ENCODE measurements at regions not wholly inside any gene's neighbourhood (a gene's known extent, or its start where the extent isn't known, plus 50 kb on each side); places are given as distances from the start of the nearest gene placed in this dataset.

- DNase-seq (ENCODE audit: extremely low read depth in 1 of 2, low read depth in 1 of 2) = no peak
Observed at GRCh38 chr10:44845361-44846175, 65.6 kb upstream of the TMEM72 start.

GRCh38 chr10:44847110-44847509, 64.0 kb upstream of the TMEM72 start:
- DNase-seq (ENCODE audit: extremely low read depth in 1 of 2, low read depth in 1 of 2) = no peak

GRCh38 chr10:44848211-44848610, 62.9 kb upstream of the TMEM72 start:
- no peak for DNase-seq (ENCODE audit: extremely low read depth in 1 of 2, low read depth in 1 of 2)

GRCh38 chr10:44849936-44850335, 61.2 kb upstream of the TMEM72 start:
- no peak for DNase-seq (ENCODE audit: extremely low read depth in 1 of 2, low read depth in 1 of 2)

- no peak for DNase-seq (ENCODE audit: extremely low read depth in 1 of 2, low read depth in 1 of 2)
Observed at GRCh38 chr10:44850356-44850934, 60.7 kb upstream of the TMEM72 start.

GRCh38 chr10:44851413-44851812, 59.7 kb upstream of the TMEM72 start:
- DNase-seq (ENCODE audit: extremely low read depth in 1 of 2, low read depth in 1 of 2) = no peak

- no peak for DNase-seq (ENCODE audit: extremely low read depth in 1 of 2, low read depth in 1 of 2)
Observed at GRCh38 chr10:44851881-44852280, 59.3 kb upstream of the TMEM72 start.

- DNase-seq (ENCODE audit: extremely low read depth in 1 of 2, low read depth in 1 of 2) = no peak
Observed at GRCh38 chr10:44853148-44853734, 57.9 kb upstream of the TMEM72 start.

- no peak for DNase-seq (ENCODE audit: extremely low read depth in 1 of 2, low read depth in 1 of 2)
Observed at GRCh38 chr10:44853796-44854195, 57.3 kb upstream of the TMEM72 start.

- DNase-seq (ENCODE audit: extremely low read depth in 1 of 2, low read depth in 1 of 2) = no peak
Observed at GRCh38 chr10:44854693-44855350, 56.3 kb upstream of the TMEM72 start.

GRCh38 chr10:44856696-44857095, 54.4 kb upstream of the TMEM72 start:
- DNase-seq (ENCODE audit: extremely low read depth in 1 of 2, low read depth in 1 of 2) = no peak

- peak; percentile 18 to 32 for DNase-seq (ENCODE audit: extremely low read depth in 1 of 2, low read depth in 1 of 2)
Observed at GRCh38 chr10:44857363-44858016, 53.6 kb upstream of the TMEM72 start.

- no peak for DNase-seq (ENCODE audit: extremely low read depth in 1 of 2, low read depth in 1 of 2)
Observed at GRCh38 chr10:44858017-44858371, 53.1 kb upstream of the TMEM72 start.

- no peak for DNase-seq (ENCODE audit: extremely low read depth in 1 of 2, low read depth in 1 of 2)
Observed at GRCh38 chr10:44858988-44859387, 52.1 kb upstream of the TMEM72 start.

- DNase-seq (ENCODE audit: extremely low read depth in 1 of 2, low read depth in 1 of 2) = no peak
Observed at GRCh38 chr10:44859546-44860285, 51.4 kb upstream of the TMEM72 start.

GRCh38 chr10:44860811-44861736, 50.1 kb upstream of the TMEM72 start:
- DNase-seq (ENCODE audit: extremely low read depth in 1 of 2, low read depth in 1 of 2) = no peak

Data from stimulated activated CD8-positive, alpha-beta memory T cell treated with anti-CD3 and anti-CD28 coated beads, Interleukin-7, amount 100 ng/mL, for 48 hours (primary cell).